ENCODE measurements at regions not wholly inside any gene's neighbourhood (a gene's known extent, or its start where the extent isn't known, plus 50 kb on each side); places are given as distances from the start of the nearest gene placed in this dataset.

GRCh38 chr13:110027470-110028240 lies 241.3 kb upstream of the IRS2 start:
- Histone ChIP-seq H3K4me3 (ENCODE audit: low read depth, low read length) (no peak overlapping the region), H3K9ac (ENCODE audit: low read length) (no peak overlapping the region), H3K27ac (ENCODE audit: low read depth, low read length) (no peak overlapping the region), H3K36me3 (ENCODE audit: control insufficient read depth, insufficient read depth, low read length) (no peaks in the 10 kb centered on the region), H3K27me3 (ENCODE audit: control insufficient read depth, insufficient read depth, low read length) (peaks cover 3% of the 10 kb centered on the region; the same call in 1 of the 2 replicates), H3K4me1 (ENCODE audit: control insufficient read depth, insufficient read depth, low read length) (peaks cover 7% of the 10 kb centered on the region), H3K9me3 (ENCODE audit: control insufficient read depth, insufficient read depth, low read depth, low read length) (no peaks in the 10 kb centered on the region)

GRCh38 chr13:110024645-110024980 lies 238.2 kb upstream of the IRS2 start:
- no peak overlapping the region for H3K9ac ChIP-seq (ENCODE audit: low read length)
- no peaks in the 10 kb centered on the region for H3K36me3 ChIP-seq (ENCODE audit: control insufficient read depth, insufficient read depth, low read length)
- H3K4me3 ChIP-seq (ENCODE audit: low read depth, low read length), result no peak overlapping the region

GRCh38 chr13:110023729-110024644 lies 237.6 kb upstream of the IRS2 start:
- Histone ChIP-seq H3K27ac (ENCODE audit: low read depth, low read length) (no peak overlapping the region), H3K9me3 (ENCODE audit: control insufficient read depth, insufficient read depth, low read depth, low read length) (no peaks in the 10 kb centered on the region), H3K27me3 (ENCODE audit: control insufficient read depth, insufficient read depth, low read length) (no peaks in the 10 kb centered on the region), H3K4me1 (ENCODE audit: control insufficient read depth, insufficient read depth, low read length) (peaks cover 7% of the 10 kb centered on the region), H3K4me3 (ENCODE audit: low read depth, low read length) (no peak overlapping the region), H3K36me3 (ENCODE audit: control insufficient read depth, insufficient read depth, low read length) (no peaks in the 10 kb centered on the region), H3K9ac (ENCODE audit: low read length) (no peak overlapping the region)

More at GRCh38 chr13:110024645-110024980, 238.2 kb upstream of the IRS2 start:
- Histone ChIP-seq H3K27me3 (ENCODE audit: control insufficient read depth, insufficient read depth, low read length) (no peaks in the 10 kb centered on the region), H3K9me3 (ENCODE audit: control insufficient read depth, insufficient read depth, low read depth, low read length) (no peaks in the 10 kb centered on the region), H3K27ac (ENCODE audit: low read depth, low read length) (no peak overlapping the region), H3K4me1 (ENCODE audit: control insufficient read depth, insufficient read depth, low read length) (peaks cover 7% of the 10 kb centered on the region)

- Histone ChIP-seq H3K27me3 (ENCODE audit: control insufficient read depth, insufficient read depth, low read length) (no peaks in the 10 kb centered on the region), H3K4me3 (ENCODE audit: low read depth, low read length) (no peak overlapping the region), H3K9ac (ENCODE audit: low read length) (no peak overlapping the region), H3K4me1 (ENCODE audit: control insufficient read depth, insufficient read depth, low read length) (peaks cover 9% of the 10 kb centered on the region; the same call in 1 of the 2 replicates), H3K27ac (ENCODE audit: low read depth, low read length) (no peak overlapping the region), H3K9me3 (ENCODE audit: control insufficient read depth, insufficient read depth, low read depth, low read length) (no peaks in the 10 kb centered on the region), H3K36me3 (ENCODE audit: control insufficient read depth, insufficient read depth, low read length) (no peaks in the 10 kb centered on the region)
Observed at GRCh38 chr13:110018009-110018408, 231.6 kb upstream of the IRS2 start.

GRCh38 chr13:110017379-110017778 lies 231.0 kb upstream of the IRS2 start:
- H3K4me1 ChIP-seq (ENCODE audit: control insufficient read depth, insufficient read depth, low read length), result peaks cover 9% of the 10 kb centered on the region; the same call in 1 of the 2 replicates
- no peak overlapping the region for H3K9ac ChIP-seq (ENCODE audit: low read length)
- no peaks in the 10 kb centered on the region for H3K36me3 ChIP-seq (ENCODE audit: control insufficient read depth, insufficient read depth, low read length)
- no peaks in the 10 kb centered on the region for H3K9me3 ChIP-seq (ENCODE audit: control insufficient read depth, insufficient read depth, low read depth, low read length)
- H3K27ac ChIP-seq (ENCODE audit: low read depth, low read length), result no peak overlapping the region
- H3K4me3 ChIP-seq (ENCODE audit: low read depth, low read length), result no peak overlapping the region
- no peaks in the 10 kb centered on the region for H3K27me3 ChIP-seq (ENCODE audit: control insufficient read depth, insufficient read depth, low read length)

- Histone ChIP-seq H3K4me1 (ENCODE audit: control insufficient read depth, insufficient read depth, low read length) (peaks cover 9% of the 10 kb centered on the region; the same call in 1 of the 2 replicates), H3K27ac (ENCODE audit: low read depth, low read length) (no peak overlapping the region), H3K36me3 (ENCODE audit: control insufficient read depth, insufficient read depth, low read length) (no peaks in the 10 kb centered on the region), H3K4me3 (ENCODE audit: low read depth, low read length) (no peak overlapping the region), H3K9me3 (ENCODE audit: control insufficient read depth, insufficient read depth, low read depth, low read length) (no peaks in the 10 kb centered on the region), H3K9ac (ENCODE audit: low read length) (no peak overlapping the region), H3K27me3 (ENCODE audit: control insufficient read depth, insufficient read depth, low read length) (no peaks in the 10 kb centered on the region)
Observed at GRCh38 chr13:110015253-110015652, 228.9 kb upstream of the IRS2 start.

- no peak overlapping the region for H3K9ac ChIP-seq (ENCODE audit: low read length)
- H3K36me3 ChIP-seq (ENCODE audit: control insufficient read depth, insufficient read depth, low read length), result no peaks in the 10 kb centered on the region
- no peaks in the 10 kb centered on the region for H3K27me3 ChIP-seq (ENCODE audit: control insufficient read depth, insufficient read depth, low read length)
- peaks cover 9% of the 10 kb centered on the region; the same call in 1 of the 2 replicates for H3K4me1 ChIP-seq (ENCODE audit: control insufficient read depth, insufficient read depth, low read length)
- no peak overlapping the region for H3K27ac ChIP-seq (ENCODE audit: low read depth, low read length)
- no peaks in the 10 kb centered on the region for H3K9me3 ChIP-seq (ENCODE audit: control insufficient read depth, insufficient read depth, low read depth, low read length)
- H3K4me3 ChIP-seq (ENCODE audit: low read depth, low read length), result no peak overlapping the region
Observed at GRCh38 chr13:110014719-110015118, 228.3 kb upstream of the IRS2 start.

- H3K9me3 ChIP-seq (ENCODE audit: control insufficient read depth, insufficient read depth, low read depth, low read length), result no peaks in the 10 kb centered on the region
- H3K4me1 ChIP-seq (ENCODE audit: control insufficient read depth, insufficient read depth, low read length), result peaks cover 2% of the 10 kb centered on the region; the same call in 1 of the 2 replicates
- no peak overlapping the region for H3K4me3 ChIP-seq (ENCODE audit: low read depth, low read length)
- no peaks in the 10 kb centered on the region for H3K36me3 ChIP-seq (ENCODE audit: control insufficient read depth, insufficient read depth, low read length)
- no peak overlapping the region for H3K27ac ChIP-seq (ENCODE audit: low read depth, low read length)
- H3K9ac ChIP-seq (ENCODE audit: low read length), result no peak overlapping the region
- no peaks in the 10 kb centered on the region for H3K27me3 ChIP-seq (ENCODE audit: control insufficient read depth, insufficient read depth, low read length)
Observed at GRCh38 chr13:110012102-110012739, 225.8 kb upstream of the IRS2 start.

- H3K4me3 ChIP-seq (ENCODE audit: low read depth, low read length), result no peak overlapping the region
- no peak overlapping the region for H3K27ac ChIP-seq (ENCODE audit: low read depth, low read length)
- no peaks in the 10 kb centered on the region for H3K36me3 ChIP-seq (ENCODE audit: control insufficient read depth, insufficient read depth, low read length)
- H3K4me1 ChIP-seq (ENCODE audit: control insufficient read depth, insufficient read depth, low read length), result no peaks in the 10 kb centered on the region
- H3K9ac ChIP-seq (ENCODE audit: low read length), result no peak overlapping the region
- no peaks in the 10 kb centered on the region for H3K27me3 ChIP-seq (ENCODE audit: control insufficient read depth, insufficient read depth, low read length)
- H3K9me3 ChIP-seq (ENCODE audit: control insufficient read depth, insufficient read depth, low read depth, low read length), result no peaks in the 10 kb centered on the region
Observed at GRCh38 chr13:110010404-110011138, 224.2 kb upstream of the IRS2 start.

GRCh38 chr13:110008816-110009215 lies 222.4 kb upstream of the IRS2 start:
- H3K27ac ChIP-seq (ENCODE audit: low read depth, low read length), result no peak overlapping the region

More at GRCh38 chr13:110008816-110009215, 222.4 kb upstream of the IRS2 start:
- Histone ChIP-seq H3K36me3 (ENCODE audit: control insufficient read depth, insufficient read depth, low read length) (no peaks in the 10 kb centered on the region), H3K4me3 (ENCODE audit: low read depth, low read length) (no peak overlapping the region), H3K4me1 (ENCODE audit: control insufficient read depth, insufficient read depth, low read length) (no peaks in the 10 kb centered on the region), H3K9me3 (ENCODE audit: control insufficient read depth, insufficient read depth, low read depth, low read length) (no peaks in the 10 kb centered on the region), H3K9ac (ENCODE audit: low read length) (no peak overlapping the region), H3K27me3 (ENCODE audit: control insufficient read depth, insufficient read depth, low read length) (no peaks in the 10 kb centered on the region)

Measured in HUES6 (cell line).